Fibroblast of mammary gland (primary cell): ENCODE measurements at regions not wholly inside any gene's neighbourhood (a gene's known extent, or its start where the extent isn't known, plus 50 kb on each side); places are given as distances from the start of the nearest gene placed in this dataset.

ENCODE experiments used
- DNase-seq: peaks from one replicate; pipeline ENCODE4 v3.0.0-alpha.2; 2010; ENCODE audit warnings: low read depth
- H3K4me3 ChIP-seq: 2 replicates; pipeline ENCODE4 v1.5.1; 2011; ENCODE audit warnings: low read depth, mild to moderate bottlenecking, low read length, moderate library complexity; ENCODE audit not compliant: control insufficient read depth
- TF ChIP-seq, protein P1 (sequence below): conservative IDR thresholded peaks from 2 replicates; pipeline ENCODE4 v1.5.1; 2011; ENCODE audit warnings: low read depth, low read length, inconsistent platforms; ENCODE audit not compliant: control insufficient read depth, insufficient read depth

DNA sequence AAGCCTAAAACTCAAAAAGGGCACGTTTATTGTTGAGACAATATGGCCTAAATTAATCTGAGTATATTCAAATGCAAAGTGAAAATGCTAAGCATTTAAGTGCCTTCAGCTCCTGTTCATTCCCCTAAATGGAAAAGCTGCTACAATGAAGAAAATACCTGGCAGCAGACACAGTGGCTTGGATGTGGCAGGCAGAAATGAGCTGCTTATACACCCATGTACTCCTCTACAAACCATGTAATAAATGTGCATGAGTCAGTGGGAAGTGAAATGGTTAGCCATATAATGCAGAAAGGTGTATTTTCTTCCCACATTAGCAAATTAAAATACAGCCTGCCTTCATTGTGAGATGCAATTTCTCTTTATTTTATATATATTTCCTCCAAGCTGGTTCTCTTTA lies 859.2 kb upstream of the SEMA6A start:
- H3K4me3 ChIP-seq, result no peak overlapping the region
- TF ChIP-seq, protein P1, sequence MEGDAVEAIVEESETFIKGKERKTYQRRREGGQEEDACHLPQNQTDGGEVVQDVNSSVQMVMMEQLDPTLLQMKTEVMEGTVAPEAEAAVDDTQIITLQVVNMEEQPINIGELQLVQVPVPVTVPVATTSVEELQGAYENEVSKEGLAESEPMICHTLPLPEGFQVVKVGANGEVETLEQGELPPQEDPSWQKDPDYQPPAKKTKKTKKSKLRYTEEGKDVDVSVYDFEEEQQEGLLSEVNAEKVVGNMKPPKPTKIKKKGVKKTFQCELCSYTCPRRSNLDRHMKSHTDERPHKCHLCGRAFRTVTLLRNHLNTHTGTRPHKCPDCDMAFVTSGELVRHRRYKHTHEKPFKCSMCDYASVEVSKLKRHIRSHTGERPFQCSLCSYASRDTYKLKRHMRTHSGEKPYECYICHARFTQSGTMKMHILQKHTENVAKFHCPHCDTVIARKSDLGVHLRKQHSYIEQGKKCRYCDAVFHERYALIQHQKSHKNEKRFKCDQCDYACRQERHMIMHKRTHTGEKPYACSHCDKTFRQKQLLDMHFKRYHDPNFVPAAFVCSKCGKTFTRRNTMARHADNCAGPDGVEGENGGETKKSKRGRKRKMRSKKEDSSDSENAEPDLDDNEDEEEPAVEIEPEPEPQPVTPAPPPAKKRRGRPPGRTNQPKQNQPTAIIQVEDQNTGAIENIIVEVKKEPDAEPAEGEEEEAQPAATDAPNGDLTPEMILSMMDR, result no peak
- DNase-seq, result no peak

GRCh38 chr5:117431091-117431490 lies 856.5 kb upstream of the SEMA6A start:
- H3K4me3 ChIP-seq, result no peak overlapping the region
- no peak for DNase-seq
- TF ChIP-seq, protein P1, result no peak

- TF ChIP-seq, protein P1, result no peak
- DNase-seq, result no peak
- H3K4me3 ChIP-seq, result no peak overlapping the region
These were observed 850.5 kb upstream of the SEMA6A start for GRCh38 chr5:117425163-117425562.

DNA sequence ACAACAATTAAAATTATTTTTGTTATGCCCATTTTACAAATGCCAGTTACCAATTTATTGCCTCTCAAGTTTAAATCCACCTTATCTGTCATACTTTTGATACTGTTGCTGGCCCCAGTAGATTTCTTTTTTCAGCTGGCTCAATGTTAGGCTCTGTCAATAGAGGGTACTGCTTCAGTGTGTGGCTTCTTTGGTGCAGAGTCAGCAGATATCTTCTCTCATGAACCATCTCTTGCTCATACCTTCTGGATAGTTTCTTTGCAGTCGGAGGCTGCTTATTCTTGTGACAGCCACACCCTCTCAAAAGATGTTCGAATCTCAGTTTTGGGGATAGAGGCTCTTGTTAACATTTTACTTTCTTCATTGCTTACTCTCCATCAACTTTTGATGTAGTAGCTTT lies 849.9 kb upstream of the SEMA6A start:
- DNase-seq, result no peak
- TF ChIP-seq, protein P1, result no peak
- no peak overlapping the region for H3K4me3 ChIP-seq

GRCh38 chr5:117417501-117417900 lies 842.9 kb upstream of the SEMA6A start:
- no peak for DNase-seq
- TF ChIP-seq, protein P1, result no peak
- no peak overlapping the region for H3K4me3 ChIP-seq

DNA sequence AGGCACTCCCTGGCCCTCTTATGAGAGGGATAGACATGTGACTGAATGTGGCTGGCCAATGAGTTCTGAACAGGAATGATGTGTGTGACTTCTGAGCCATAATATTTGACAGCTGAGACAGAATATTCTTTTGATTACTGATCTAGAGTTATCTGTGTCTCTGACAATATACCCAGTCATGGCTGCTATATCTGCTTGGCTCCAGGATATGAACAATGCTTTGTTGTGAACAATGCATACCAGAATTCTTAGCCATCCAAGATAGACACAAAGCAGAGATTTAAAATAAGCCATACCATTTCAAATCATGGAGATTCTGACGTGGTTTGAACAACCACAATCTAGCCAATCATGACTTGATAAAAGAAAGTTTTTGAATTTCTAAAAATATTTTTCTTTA lies 840.3 kb upstream of the SEMA6A start:
- DNase-seq, result no peak
- TF ChIP-seq, protein P1, result no peak
- H3K4me3 ChIP-seq, result no peak overlapping the region

- no peak for DNase-seq
- H3K4me3 ChIP-seq, result no peak overlapping the region
- TF ChIP-seq, protein P1, result no peak
These were observed 837.1 kb upstream of the SEMA6A start for GRCh38 chr5:117411701-117412100.
